Fibroblast of villous mesenchyme (primary cell): ENCODE measurements at regions not wholly inside any gene's neighbourhood (a gene's known extent, or its start where the extent isn't known, plus 50 kb on each side); places are given as distances from the start of the nearest gene placed in this dataset.

Experiments used
- DNase-seq: peaks from one replicate; pipeline ENCODE4 v3.0.0-alpha.2; 2010; ENCODE audit warnings: low read depth
- H3K4me3 ChIP-seq: 2 replicates; pipeline ENCODE4 v1.5.1; 2011; ENCODE audit warnings: low read depth, mild to moderate bottlenecking, low read length
- TF ChIP-seq, protein P1 (sequence below): IDR thresholded peaks from 2 replicates; pipeline ENCODE4 v1.5.1; 2012; ENCODE audit warnings: low read depth, mild to moderate bottlenecking, low read length; ENCODE audit not compliant: insufficient read depth

DNA sequence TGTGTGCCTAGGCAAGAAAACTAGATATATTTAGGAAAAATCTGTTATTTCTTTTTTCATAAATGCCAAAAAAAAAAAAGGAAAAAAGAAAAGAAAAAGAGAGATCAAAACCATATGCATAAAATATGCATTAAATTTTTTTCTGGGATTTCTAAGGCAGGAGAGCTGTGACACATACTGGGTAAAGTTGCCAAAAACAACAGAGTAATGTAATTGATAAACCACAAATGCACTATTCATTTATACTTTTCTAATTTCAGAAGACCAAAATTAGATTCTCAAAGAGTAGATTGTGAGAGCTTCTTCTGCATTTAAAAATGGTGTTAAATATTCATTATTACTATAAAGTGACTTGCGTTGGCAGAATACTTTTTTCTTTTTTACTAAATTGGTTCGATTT, 673.8 kb upstream of the MGAT4C start:
- H3K4me3 ChIP-seq, result no peak overlapping the region
- no peak for DNase-seq
- TF ChIP-seq, protein P1, sequence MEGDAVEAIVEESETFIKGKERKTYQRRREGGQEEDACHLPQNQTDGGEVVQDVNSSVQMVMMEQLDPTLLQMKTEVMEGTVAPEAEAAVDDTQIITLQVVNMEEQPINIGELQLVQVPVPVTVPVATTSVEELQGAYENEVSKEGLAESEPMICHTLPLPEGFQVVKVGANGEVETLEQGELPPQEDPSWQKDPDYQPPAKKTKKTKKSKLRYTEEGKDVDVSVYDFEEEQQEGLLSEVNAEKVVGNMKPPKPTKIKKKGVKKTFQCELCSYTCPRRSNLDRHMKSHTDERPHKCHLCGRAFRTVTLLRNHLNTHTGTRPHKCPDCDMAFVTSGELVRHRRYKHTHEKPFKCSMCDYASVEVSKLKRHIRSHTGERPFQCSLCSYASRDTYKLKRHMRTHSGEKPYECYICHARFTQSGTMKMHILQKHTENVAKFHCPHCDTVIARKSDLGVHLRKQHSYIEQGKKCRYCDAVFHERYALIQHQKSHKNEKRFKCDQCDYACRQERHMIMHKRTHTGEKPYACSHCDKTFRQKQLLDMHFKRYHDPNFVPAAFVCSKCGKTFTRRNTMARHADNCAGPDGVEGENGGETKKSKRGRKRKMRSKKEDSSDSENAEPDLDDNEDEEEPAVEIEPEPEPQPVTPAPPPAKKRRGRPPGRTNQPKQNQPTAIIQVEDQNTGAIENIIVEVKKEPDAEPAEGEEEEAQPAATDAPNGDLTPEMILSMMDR, result no peak

DNA sequence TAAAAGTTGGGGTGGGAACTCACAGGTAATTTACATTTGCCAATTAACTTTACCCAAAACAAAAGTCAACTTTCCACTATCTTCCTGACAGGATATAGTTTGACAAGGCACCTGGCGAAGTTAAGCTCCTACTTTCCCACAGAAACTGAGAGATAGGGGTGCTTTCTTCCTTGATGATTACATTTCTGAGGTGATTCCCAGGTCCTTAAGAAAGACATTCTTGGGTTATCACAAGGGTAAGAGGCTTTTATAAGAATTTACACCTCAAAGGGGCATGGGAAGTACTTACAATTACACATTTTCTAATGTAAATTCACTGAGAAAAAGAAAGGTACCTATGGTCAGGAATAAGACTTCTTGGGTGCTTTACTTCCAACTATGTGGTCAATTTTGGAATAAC, 660.9 kb upstream of the MGAT4C start:
- TF ChIP-seq, protein P1, result no peak
- DNase-seq, result no peak

DNA sequence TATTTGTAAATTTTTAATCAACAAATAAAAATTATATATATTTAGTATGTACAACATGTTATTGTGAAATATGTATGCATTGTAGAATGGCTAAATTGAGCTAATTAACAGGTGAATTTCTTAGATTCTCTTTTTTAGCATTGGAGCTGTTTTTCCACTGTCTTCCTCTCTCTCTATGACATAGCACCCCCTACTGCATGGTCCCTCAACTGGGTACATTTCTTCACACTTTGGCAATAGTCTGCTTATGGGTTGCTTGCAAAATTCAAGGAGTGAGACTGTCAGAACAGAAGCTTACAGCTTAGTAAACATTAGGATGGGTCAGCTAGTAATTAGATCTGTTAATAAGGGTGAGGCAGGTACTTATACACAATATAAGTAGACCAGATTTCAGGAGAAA, 658.5 kb upstream of the MGAT4C start:
- peak; percentile 49 for DNase-seq
- H3K4me3 ChIP-seq, result no peak overlapping the region
- TF ChIP-seq, protein P1, result peak; percentile 56

More for the DNA sequence above, 660.9 kb upstream of the MGAT4C start:
- no peak overlapping the region for H3K4me3 ChIP-seq

DNA sequence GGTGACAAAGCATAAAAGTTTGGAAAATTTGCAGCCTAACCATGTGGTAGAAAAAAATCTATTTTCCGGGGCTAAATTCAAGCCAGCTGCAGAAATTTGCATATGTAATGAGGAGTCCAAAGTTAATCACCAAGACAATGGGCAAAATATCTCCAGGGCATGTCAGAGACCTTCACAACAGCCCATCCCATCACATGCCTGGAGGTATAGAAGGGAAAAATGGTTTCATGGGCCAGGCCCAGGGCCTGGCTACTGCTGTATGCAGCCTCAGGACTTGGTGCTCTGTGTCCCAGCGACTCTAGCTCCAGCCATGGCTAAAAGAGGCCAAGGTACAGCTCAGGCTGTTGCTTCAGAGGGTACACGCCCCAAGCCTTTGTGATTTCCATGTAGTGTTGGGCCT, 655.8 kb upstream of the MGAT4C start:
- TF ChIP-seq, protein P1, result no peak
- no peak for DNase-seq
- no peak overlapping the region for H3K4me3 ChIP-seq

DNA sequence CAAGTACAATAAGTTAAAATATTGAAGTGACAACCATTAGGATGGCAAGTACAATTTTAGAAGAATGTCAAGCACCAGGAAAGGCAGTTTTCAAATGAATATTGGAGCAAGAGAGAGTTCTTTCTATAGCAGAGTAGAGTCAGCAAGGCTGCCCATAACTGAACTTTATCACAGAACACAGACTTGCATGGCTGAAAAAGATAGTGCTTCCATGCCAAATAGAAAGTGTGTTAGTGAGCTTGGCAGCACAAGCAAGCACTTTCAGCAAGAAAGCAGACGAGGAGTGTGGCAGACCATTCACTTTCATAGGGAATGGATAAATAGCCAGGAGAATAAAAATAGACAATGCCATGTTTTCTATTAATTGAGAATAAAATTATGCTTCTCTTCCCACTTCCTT, 647.0 kb upstream of the MGAT4C start:
- H3K4me3 ChIP-seq, result no peak overlapping the region
- DNase-seq, result no peak
- TF ChIP-seq, protein P1, result no peak

DNA sequence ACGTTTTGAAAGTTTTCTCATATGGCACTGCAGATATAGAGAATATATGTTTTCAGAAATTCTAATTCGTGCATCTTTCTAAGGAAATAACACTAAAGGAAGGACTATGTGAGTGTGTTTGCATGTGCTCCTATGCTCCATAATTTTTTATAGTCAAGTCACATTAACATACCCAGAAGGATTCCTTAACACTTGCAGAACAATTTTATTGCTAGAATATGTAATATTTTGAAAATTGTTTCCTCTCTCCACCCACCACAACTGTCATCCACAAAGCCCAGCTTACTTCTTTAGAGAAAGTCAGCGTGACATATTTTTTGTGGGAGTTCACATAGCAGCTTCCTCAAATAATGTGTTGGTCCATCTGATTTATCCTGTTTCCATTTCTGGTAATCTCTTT, 604.6 kb upstream of the MGAT4C start:
- TF ChIP-seq, protein P1, result no peak
- no peak for DNase-seq
- no peak overlapping the region for H3K4me3 ChIP-seq

DNA sequence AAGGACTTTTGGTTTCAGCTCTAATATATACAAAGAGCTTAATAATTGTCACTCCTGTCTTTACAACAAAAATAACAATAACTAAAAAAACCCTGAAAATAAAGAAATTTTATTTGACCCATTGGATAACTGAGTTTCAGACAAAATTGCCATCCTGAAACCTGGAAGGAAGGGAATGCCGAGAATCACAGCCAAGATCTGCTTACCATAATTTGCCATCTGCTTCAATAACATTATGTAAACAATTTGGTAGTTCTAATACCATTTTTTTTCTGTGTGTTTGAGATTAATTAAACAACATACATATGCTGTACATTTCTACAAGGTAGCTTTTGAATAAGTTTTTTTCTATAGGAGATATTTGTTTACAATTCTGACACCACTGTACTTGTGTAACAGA, 596.3 kb upstream of the MGAT4C start:
- TF ChIP-seq, protein P1, result no peak
- H3K4me3 ChIP-seq, result no peak overlapping the region
- no peak for DNase-seq
